D341Med (cell line): ENCODE measurements at regions not wholly inside any gene's neighbourhood (a gene's known extent, or its start where the extent isn't known, plus 50 kb on each side); places are given as distances from the start of the nearest gene placed in this dataset.
A peak's percentile ranks its signal among the peaks of the same experiment; 100 is the strongest.

Experiments used
- DNase-seq: peaks from one replicate; pipeline ENCODE4 v3.0.0; 2012; ENCODE audit warnings: low spot score

GRCh38 chr13:76516586-76516985 lies 369.6 kb downstream of the KCTD12 start:
- DNase-seq, result no peak

GRCh38 chr13:76516013-76516412 lies 370.2 kb downstream of the KCTD12 start:
- no peak for DNase-seq

GRCh38 chr13:76512721-76513145 lies 373.5 kb downstream of the KCTD12 start:
- DNase-seq, result no peak

- DNase-seq, result no peak
These were observed 380.8 kb downstream of the KCTD12 start for GRCh38 chr13:76505437-76505836.

GRCh38 chr13:76503766-76504165 lies 382.4 kb downstream of the KCTD12 start:
- no peak for DNase-seq

GRCh38 chr13:76503291-76503690 lies 382.9 kb downstream of the KCTD12 start:
- DNase-seq, result no peak

- no peak for DNase-seq
These were observed 385.3 kb downstream of the KCTD12 start for GRCh38 chr13:76500894-76501293.

GRCh38 chr13:76499891-76500290 lies 386.3 kb downstream of the KCTD12 start:
- DNase-seq, result no peak

GRCh38 chr13:76489274-76489673 lies 396.9 kb downstream of the KCTD12 start:
- DNase-seq, result no peak

GRCh38 chr13:76481738-76482137 lies 404.5 kb downstream of the KCTD12 start:
- no peak for DNase-seq

- DNase-seq, result no peak
These were observed 411.2 kb downstream of the KCTD12 start for GRCh38 chr13:76474966-76475365.

GRCh38 chr13:76474356-76474755 lies 411.8 kb downstream of the KCTD12 start:
- DNase-seq, result no peak

- DNase-seq, result peak; percentile 69
These were observed 412.6 kb downstream of the KCTD12 start for GRCh38 chr13:76473552-76474134.

- DNase-seq, result no peak
These were observed 413.3 kb downstream of the KCTD12 start for GRCh38 chr13:76472916-76473315.

GRCh38 chr13:76471486-76471885 lies 414.7 kb downstream of the KCTD12 start:
- DNase-seq, result no peak

GRCh38 chr13:76470991-76471390 lies 415.2 kb downstream of the KCTD12 start:
- DNase-seq, result no peak

- DNase-seq, result no peak
These were observed 420.2 kb downstream of the KCTD12 start for GRCh38 chr13:76466043-76466442.

- DNase-seq, result no peak
These were observed 422.9 kb downstream of the KCTD12 start for GRCh38 chr13:76463314-76463713.

GRCh38 chr13:76461999-76462398 lies 424.2 kb downstream of the KCTD12 start:
- no peak for DNase-seq

- no peak for DNase-seq
These were observed 424.7 kb downstream of the KCTD12 start for GRCh38 chr13:76461484-76461883.

GRCh38 chr13:76459863-76460262 lies 426.3 kb downstream of the KCTD12 start:
- no peak for DNase-seq

- no peak for DNase-seq
These were observed 430.2 kb downstream of the KCTD12 start for GRCh38 chr13:76455960-76456359.

GRCh38 chr13:76454991-76455390 lies 431.2 kb downstream of the KCTD12 start:
- no peak for DNase-seq

- no peak for DNase-seq
These were observed 436.5 kb downstream of the KCTD12 start for GRCh38 chr13:76449716-76450115.

- DNase-seq, result no peak
These were observed 440.0 kb downstream of the KCTD12 start for GRCh38 chr13:76446191-76446590.
